ENCODE measurements at regions not wholly inside any gene's neighbourhood (a gene's known extent, or its start where the extent isn't known, plus 50 kb on each side); places are given as distances from the start of the nearest gene placed in this dataset.

- TF ChIP-seq, protein P1, sequence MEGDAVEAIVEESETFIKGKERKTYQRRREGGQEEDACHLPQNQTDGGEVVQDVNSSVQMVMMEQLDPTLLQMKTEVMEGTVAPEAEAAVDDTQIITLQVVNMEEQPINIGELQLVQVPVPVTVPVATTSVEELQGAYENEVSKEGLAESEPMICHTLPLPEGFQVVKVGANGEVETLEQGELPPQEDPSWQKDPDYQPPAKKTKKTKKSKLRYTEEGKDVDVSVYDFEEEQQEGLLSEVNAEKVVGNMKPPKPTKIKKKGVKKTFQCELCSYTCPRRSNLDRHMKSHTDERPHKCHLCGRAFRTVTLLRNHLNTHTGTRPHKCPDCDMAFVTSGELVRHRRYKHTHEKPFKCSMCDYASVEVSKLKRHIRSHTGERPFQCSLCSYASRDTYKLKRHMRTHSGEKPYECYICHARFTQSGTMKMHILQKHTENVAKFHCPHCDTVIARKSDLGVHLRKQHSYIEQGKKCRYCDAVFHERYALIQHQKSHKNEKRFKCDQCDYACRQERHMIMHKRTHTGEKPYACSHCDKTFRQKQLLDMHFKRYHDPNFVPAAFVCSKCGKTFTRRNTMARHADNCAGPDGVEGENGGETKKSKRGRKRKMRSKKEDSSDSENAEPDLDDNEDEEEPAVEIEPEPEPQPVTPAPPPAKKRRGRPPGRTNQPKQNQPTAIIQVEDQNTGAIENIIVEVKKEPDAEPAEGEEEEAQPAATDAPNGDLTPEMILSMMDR (conservative IDR thresholded peaks at IDR 0.05; ENCODE audit: low read length) = no peak
- TF ChIP-seq EZH2phosphoT487 (IDR thresholded peaks at IDR 0.05; ENCODE audit: borderline replicate concordance) = no peak
Measured at GRCh38 chrX:10847333-10847732, 226.9 kb upstream of the MID1 start.
